HepG2 (cell line): ENCODE measurements at regions not wholly inside any gene's neighbourhood (a gene's known extent, or its start where the extent isn't known, plus 50 kb on each side); places are given as distances from the start of the nearest gene placed in this dataset.

Source experiments
- ATAC-seq: fragments of 200-7000 bp; cut with Tn5 transposase; 3 replicates; pipeline ENCODE4 v1.9.1; 2020; ENCODE audit warnings: mild to moderate bottlenecking, moderate library complexity
- BruUV-seq: library from RNA; stranded (reverse); fragments of 400-500 nt; replicated peaks from 2 replicates; lab custom pipeline; 2021; lab: Mats Ljungman, UMichigan
- CTCF ChIA-PET: fragments of 300-600 bp; formaldehyde crosslinking; extraction: SDS; loops from one replicate; lab custom pipeline; 2021; ENCODE audit warnings: low total read pairs, inconsistent platforms, low intra/inter-chr PET ratio; lab: Yijun Ruan, JAX
- POLR2A ChIA-PET: fragments of 350-600 bp; sonication (Branson Sonifier 250); formaldehyde crosslinking; loops from one replicate; lab custom pipeline; 2020; ENCODE audit warnings: antibody characterized with exemption, inconsistent platforms; lab: Yijun Ruan, JAX
- DNase-seq: peaks from one replicate; pipeline ENCODE4 v3.0.0-alpha.2; 2015; ENCODE audit warnings: low spot score
- FAIRE-seq: peaks from 3 replicates; lab custom pipeline; 2011; peaks lifted over from hg19 to GRCh38; lab: Jason Lieb, UNC
- H2AFZ ChIP-seq: one replicate; pipeline ENCODE4 v1.6.1; 2011; ENCODE audit warnings: low read length, inconsistent platforms
- H3K27ac ChIP-seq: fragments of 300-600 bp; 3 replicates; pipeline ENCODE4 v1.8.0; 2011; ENCODE audit warnings: mixed run types, mild to moderate bottlenecking, mixed read lengths, low read length, inconsistent platforms; ENCODE audit not compliant: insufficient read depth; ENCODE audit errors: extremely low read length
- H3K27me3 ChIP-seq, 2 experiments: fragments of 200-600 bp in 1 of 2; 2 replicates in 1 of 2; 3 replicates in 1 of 2; pipeline versions ENCODE4 v1.6.0 to v1.8.0; 2011; ENCODE audit warnings: low read length in 2 of 2, mild to moderate bottlenecking in 2 of 2, moderate library complexity in 2 of 2, inconsistent platforms in 1 of 2; ENCODE audit not compliant: insufficient read depth in 2 of 2, control insufficient read depth in 1 of 2
- H3K36me3 ChIP-seq, 2 experiments: fragments of 200-600 bp in 1 of 2; replicated peaks in 1 of 2; 2 replicates in 1 of 2; 3 replicates in 1 of 2; pipeline versions ENCODE4 v1.5.1 to v1.8.0; 2011; ENCODE audit warnings: low read length in 2 of 2, inconsistent platforms in 1 of 2; ENCODE audit not compliant: insufficient read depth in 2 of 2, control insufficient read depth in 1 of 2
- H3K4me1 ChIP-seq: 2 replicates; pipeline ENCODE4 v1.5.1; 2012; ENCODE audit warnings: low read length, inconsistent platforms; ENCODE audit not compliant: insufficient read depth
- H3K4me2 ChIP-seq: 2 replicates; pipeline ENCODE4 v1.6.0; 2011; ENCODE audit warnings: low read depth, low read length, inconsistent platforms
- H3K4me3 ChIP-seq, 3 experiments: fragments of 200-600 bp in 1 of 3; sonication (generic), shearing (Covaris generic) in 1 of 3; replicated peaks in 1 of 3; 2 replicates each; pipeline ENCODE4 v1.5.1; 2011 to 2016; ENCODE audit warnings: low read length in 3 of 3, inconsistent platforms in 2 of 3, low read depth in 2 of 3, mild to moderate bottlenecking in 2 of 3, control low read depth in 1 of 3, mixed read lengths in 1 of 3; ENCODE audit not compliant: insufficient read depth in 1 of 3
- H3K79me2 ChIP-seq: one replicate; pipeline ENCODE4 v1.6.1; 2011; ENCODE audit warnings: low read length, inconsistent platforms; ENCODE audit not compliant: insufficient read depth
- H3K9ac ChIP-seq: 2 replicates; pipeline ENCODE4 v1.6.0; 2011; ENCODE audit warnings: mild to moderate bottlenecking, low read depth, low read length, inconsistent platforms; ENCODE audit not compliant: insufficient read depth
- H3K9me3 ChIP-seq: 2 replicates; pipeline ENCODE4 v1.5.1; 2012; ENCODE audit warnings: mild to moderate bottlenecking, low read length
- H4K20me1 ChIP-seq: 2 replicates; pipeline ENCODE4 v1.6.0; 2011; ENCODE audit warnings: inconsistent platforms, mild to moderate bottlenecking, low read length, moderate library complexity; ENCODE audit not compliant: insufficient read depth
- CREB1 ChIP-seq, 2 experiments: fragments of 450-650 bp in 1 of 2; IDR thresholded peaks; 2 replicates each; pipeline ENCODE4 v1.6.1; 2016 to 2017; ENCODE audit warnings: control low read depth in 1 of 2, mild to moderate bottlenecking in 1 of 2, missing compliant biosample characterization in 1 of 2, missing genetic modification characterization in 1 of 2
- GATAD1 ChIP-seq: IDR thresholded peaks from 2 replicates; pipeline ENCODE4 v1.6.1; 2016; ENCODE audit warnings: missing genetic modification reagents, missing compliant biosample characterization
- HMGXB4 ChIP-seq, 2 experiments: sonication (generic) in 1 of 2; formaldehyde crosslinking in 1 of 2; IDR thresholded peaks; 2 replicates each; pipeline versions ENCODE4 v1.4.0 to v1.6.1; 2018 to 2020; ENCODE audit warnings: missing genetic modification reagents in 2 of 2, borderline replicate concordance in 1 of 2, low read depth in 1 of 2, mild to moderate bottlenecking in 1 of 2, missing biosample characterization in 1 of 2
- MED8 ChIP-seq: sonication (generic); formaldehyde crosslinking; IDR thresholded peaks from 2 replicates; pipeline ENCODE4 v1.8.1; 2023; ENCODE audit warnings: mild to moderate bottlenecking, missing genetic modification reagents; ENCODE audit not compliant: insufficient replicate concordance
- TFE3 ChIP-seq: IDR thresholded peaks from 2 replicates; pipeline ENCODE4 v1.6.1; 2016
- ZFX ChIP-seq: sonication (generic); formaldehyde crosslinking; IDR thresholded peaks from 2 replicates; pipeline ENCODE4 v1.4.0; 2020; ENCODE audit warnings: mild to moderate bottlenecking, low read depth, missing genetic modification reagents, moderate library complexity
- ZNF253 ChIP-seq: sonication (generic); formaldehyde crosslinking; IDR thresholded peaks from 2 replicates; pipeline ENCODE4 v1.8.0; 2022; ENCODE audit warnings: mild to moderate bottlenecking, missing genetic modification reagents, borderline replicate concordance
- ZNF547 ChIP-seq: sonication (generic); formaldehyde crosslinking; IDR thresholded peaks from 2 replicates; pipeline ENCODE4 v1.5.1; 2020; ENCODE audit warnings: mild to moderate bottlenecking, missing genetic modification reagents
- ZNF672 ChIP-seq: sonication (generic); formaldehyde crosslinking; IDR thresholded peaks from 2 replicates; pipeline ENCODE4 v1.8.1; 2022; ENCODE audit warnings: missing genetic modification reagents
- ZNF772 ChIP-seq: sonication (generic); formaldehyde crosslinking; IDR thresholded peaks from 2 replicates; pipeline ENCODE4 v1.5.0; 2020; ENCODE audit warnings: mild to moderate bottlenecking, missing genetic modification reagents
- WGBS: methylation state at CpG from one replicate; pipeline ENCODE4 v1.1.6; 2017; ENCODE audit warnings: low lambda C conversion rate; 5-methylcytosine and 5-hydroxymethylcytosine counted together
- in situ Hi-C: cut with HindIII; loops from 2 replicates; pipeline ENCODE4 v1.10.0; 2017; ENCODE audit warnings: low pct_unique_long_range_greater_than_20kb; ENCODE audit not compliant: extremely low pct_ligation_motif_present
- intact Hi-C: fragments of 100-400 bp; cut with micrococcal nuclease; formaldehyde crosslinking; loops from one replicate; pipeline ENCODE4 v1.10.0; 2022; ENCODE audit not compliant: unreplicated experiment

- Histone ChIP-seq H3K27ac (no peak overlapping the region), H3K4me1 (no peaks in the 10 kb centered on the region), H3K79me2 (no peaks in the 10 kb centered on the region), H3K4me3 (no peak overlapping the region), H3K27me3 (peaks cover 0 to 32% of the 10 kb centered on the region in 2 experiments; a peak in 3 of 5 replicates)
- BruUV-seq, result no TSS peak
- in situ Hi-C loops, result no loop called here
- no peak for DNase-seq
- WGBS, result 50% methylated on average over 7 of the region's 7 CpGs
- no peak for TF ChIP-seq GATAD1 (CRISPR knock-in tag)
- no peak for TF ChIP-seq ZNF672 (CRISPR knock-in tag)
- no peak for TF ChIP-seq ZNF547 (CRISPR knock-in tag)
- no peak for TF ChIP-seq MED8 (CRISPR knock-in tag)
- TF ChIP-seq, all 625 proteins: peak for 0
- intact Hi-C loops, result no loop called here
- ATAC-seq (no peak), FAIRE-seq (no peak)
- no peaks in the 10 kb centered on the region for H4K20me1 ChIP-seq
- H3K9me3 ChIP-seq, result no peaks in the 10 kb centered on the region
- H3K4me2 ChIP-seq, result no peak overlapping the region
- H3K9ac ChIP-seq, result no peak overlapping the region
- no peaks in the 10 kb centered on the region for H3K36me3 ChIP-seq
- ChIA-PET CTCF (no interaction called here), POLR2A (no interaction called here)
- H2AFZ ChIP-seq, result no peak overlapping the region
Observed at GRCh38 chr2:105674401-105674800, 70.3 kb upstream of the NCK2 start.

GRCh38 chr2:105671156-105671555, 73.6 kb upstream of the NCK2 start:
- Histone ChIP-seq H3K27ac (no peak overlapping the region), H3K9me3 (peaks cover under 1% of the 10 kb centered on the region; the same call in 1 of the 2 replicates), H3K4me2 (no peak overlapping the region), H3K4me3 (no peak overlapping the region), H3K27me3 (peaks cover 0 to 11% of the 10 kb centered on the region in 2 experiments; a peak in 3 of 5 replicates), H3K36me3 (no peaks in the 10 kb centered on the region), H3K4me1 (no peaks in the 10 kb centered on the region), H4K20me1 (no peaks in the 10 kb centered on the region), H3K9ac (no peak overlapping the region), H3K79me2 (no peaks in the 10 kb centered on the region), H2AFZ (no peak overlapping the region)
- TF ChIP-seq ZNF772 (CRISPR knock-in tag) (no peak), ZFX (CRISPR knock-in tag) (no peak), ZNF253 (no peak), TFE3 (CRISPR knock-in tag) (no peak), HMGXB4 (CRISPR knock-in tag; IDR thresholded peaks at IDR 0.05; ENCODE audit: borderline replicate concordance in 1 of 2, low read depth in 1 of 2) (no peak), CREB1 (IDR thresholded peaks at IDR 0.05) (0 out of 2 replicates have a peak, but pooled peaks have one; percentile 6), CREB1 (CRISPR knock-in tag; IDR thresholded peaks at IDR 0.05) (no peak)
- in situ Hi-C loops, result no loop called here
- ChIA-PET POLR2A (no interaction called here), CTCF (no interaction called here)
- no peak for FAIRE-seq
- no TSS peak for BruUV-seq
- 40% methylated on average over 8 of the region's 8 CpGs for WGBS
- no peak for ATAC-seq
- no peak for DNase-seq
- intact Hi-C loops, result no loop called here
